Sigmoid colon (tissue), 6 donors: ENCODE measurements at regions not wholly inside any gene's neighbourhood (a gene's known extent, or its start where the extent isn't known, plus 50 kb on each side); places are given as distances from the start of the nearest gene placed in this dataset.
"Not testable (repeated sequence)": the region's sequence is repeated elsewhere in the genome, so short reads cannot be mapped to it uniquely, and the experiment has no call there.

ENCODE experiments used
- DNase-seq: peaks from one replicate; pipeline ENCODE4 v3.0.0-alpha.2; 2019
- H3K27ac ChIP-seq, 4 donors: fragments of 200-600 bp; sonication (generic); one replicate each; pipeline ENCODE4 v1.5.1; 2016 to 2019; ENCODE audit warnings: mild to moderate bottlenecking in 1 of 4
- H3K27me3 ChIP-seq, 3 donors: fragments of 200-600 bp; sonication (generic); one replicate each; pipeline ENCODE4 v1.5.1; 2019; ENCODE audit warnings: mild to moderate bottlenecking in 1 of 3
- H3K36me3 ChIP-seq, 4 donors: fragments of 200-600 bp; sonication (generic); one replicate each; pipeline ENCODE4 v1.5.1; 2016 to 2019
- H3K4me1 ChIP-seq, 4 donors: fragments of 200-600 bp; sonication (generic); one replicate each; pipeline ENCODE4 v1.5.1; 2017 to 2019
- H3K4me3 ChIP-seq, 4 donors: fragments of 200-600 bp; sonication (generic); one replicate each; pipeline ENCODE4 v1.5.1; 2017 to 2019; ENCODE audit warnings: mild to moderate bottlenecking in 2 of 4, moderate library complexity in 1 of 4
- H3K9me3 ChIP-seq, 4 donors: fragments of 200-600 bp in 3 of 4; sonication (generic) in 3 of 4; one replicate each; pipeline versions ENCODE4 v1.5.1 to v1.6.1; 2013 to 2019
- EP300 ChIP-seq, 4 donors: sonication (generic); formaldehyde crosslinking; IDR thresholded peaks; one replicate each; pipeline ENCODE4 v1.6.1; 2017; ENCODE audit warnings: antibody characterized with exemption in 4 of 4
- POLR2A ChIP-seq, 2 donors: fragments of 450-650 bp; IDR thresholded peaks; one replicate each; pipeline ENCODE4 v1.6.1; 2016; ENCODE audit warnings: antibody characterized with exemption in 2 of 2, mild to moderate bottlenecking in 2 of 2, moderate library complexity in 2 of 2
- POLR2AphosphoS5 ChIP-seq, 4 donors: sonication (generic); formaldehyde crosslinking; IDR thresholded peaks; one replicate each; pipeline ENCODE4 v1.6.1; 2017; ENCODE audit warnings: antibody characterized with exemption in 4 of 4
- WGBS, 2 donors: extraction: QIAGEN DNeasy Blood & Tissue Kit; methylation state at CpG; one replicate each; pipeline ENCODE4 v1.1.7; 2013; 5-methylcytosine and 5-hydroxymethylcytosine counted together
- intact Hi-C: fragments of 100-400 bp; cut with DNase I; formaldehyde crosslinking; loops from one replicate; pipeline ENCODE4 v1.15.1; 2023
- TF ChIP-seq, protein P1 (sequence below), 4 experiments: fragments of 450-650 bp in 3 of 4; fragments of 200-600 bp in 1 of 4; IDR thresholded peaks; one replicate each; pipeline ENCODE4 v1.5.1; 2016 to 2019; ENCODE audit warnings: antibody characterized with exemption in 4 of 4, mild to moderate bottlenecking in 3 of 4, moderate library complexity in 2 of 4
- donor health status: healthy with polysubstance abuse.
- donor health status: healthy.

DNA sequence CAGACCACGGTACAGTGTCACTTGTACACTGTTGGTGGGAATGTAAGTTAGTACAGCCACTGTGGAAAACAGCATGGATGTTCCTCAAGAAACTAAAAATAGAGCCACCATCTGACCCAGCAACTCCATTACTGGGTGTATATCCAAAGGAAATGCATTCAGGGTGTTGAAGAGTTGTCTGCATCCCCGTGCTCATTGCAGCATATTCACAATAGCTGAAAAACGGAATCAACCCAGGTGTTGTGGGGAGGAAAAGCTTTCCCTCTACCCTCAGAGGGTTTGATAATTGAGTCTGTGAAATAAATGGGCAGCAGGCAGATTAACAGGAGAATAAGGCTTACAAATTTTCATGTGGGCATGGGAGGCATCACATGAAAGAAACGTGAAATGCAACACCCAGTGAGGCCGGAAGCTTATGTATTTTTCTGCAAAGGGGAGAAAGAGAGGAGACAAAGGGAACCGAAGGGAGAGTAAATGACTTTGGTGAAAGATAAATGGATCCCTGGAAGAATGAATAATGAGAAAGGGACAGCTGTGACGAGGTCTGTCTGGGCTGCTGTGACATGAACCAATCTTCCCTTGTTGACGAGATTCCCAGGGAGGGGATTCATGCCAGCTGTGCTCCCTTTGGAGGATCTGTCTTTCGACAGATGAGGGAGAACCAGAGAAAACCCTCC lies 106.2 kb downstream of the KCNJ12 start:
- Histone ChIP-seq H3K9me3 (peaks cover 0 to 7% (median 3%) of the 10 kb centered on the region in 4 donors), H3K4me1 (no peaks in the 10 kb centered on the region), H3K4me3 (no peak overlapping the region), H3K36me3 (no peaks in the 10 kb centered on the region), H3K27ac (no peak overlapping the region), H3K27me3 (no peaks in the 10 kb centered on the region)
- DNase-seq, result no peak
- TF ChIP-seq POLR2A (IDR thresholded peaks at IDR 0.05), result no peak
- WGBS, 2 donors, result 55 to 63% methylated on average over 9 of the region's 9 CpGs
- intact Hi-C loops, result no loop called here

DNA sequence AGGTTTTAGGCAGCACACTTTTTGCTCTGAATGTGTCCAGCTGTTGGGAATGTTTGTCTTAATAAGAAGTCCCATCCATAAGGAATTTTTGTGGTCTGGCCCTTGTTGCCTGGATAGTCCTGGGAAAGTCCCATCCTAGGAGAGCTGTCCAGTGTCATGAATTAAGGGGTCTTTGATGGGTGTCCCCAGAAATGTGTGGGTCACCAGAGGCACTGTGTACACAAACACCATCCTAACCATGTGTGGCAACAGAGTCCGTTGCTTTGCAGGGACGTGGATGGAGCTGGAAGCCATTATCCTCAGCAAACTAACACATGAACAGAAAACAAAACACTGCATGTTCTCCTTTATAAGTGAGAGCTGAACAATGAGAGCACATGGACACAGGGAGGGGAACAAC lies 111.9 kb downstream of the KCNJ12 start:
- WGBS, 2 donors, result 71 to 82% methylated on average over 2 of the region's 2 CpGs
- H3K27ac ChIP-seq, H3K9me3 ChIP-seq, H3K4me3 ChIP-seq, H3K36me3 ChIP-seq, H3K27me3 ChIP-seq, H3K4me1 ChIP-seq, DNase-seq, intact Hi-C loops: not testable (repeated sequence)

DNA sequence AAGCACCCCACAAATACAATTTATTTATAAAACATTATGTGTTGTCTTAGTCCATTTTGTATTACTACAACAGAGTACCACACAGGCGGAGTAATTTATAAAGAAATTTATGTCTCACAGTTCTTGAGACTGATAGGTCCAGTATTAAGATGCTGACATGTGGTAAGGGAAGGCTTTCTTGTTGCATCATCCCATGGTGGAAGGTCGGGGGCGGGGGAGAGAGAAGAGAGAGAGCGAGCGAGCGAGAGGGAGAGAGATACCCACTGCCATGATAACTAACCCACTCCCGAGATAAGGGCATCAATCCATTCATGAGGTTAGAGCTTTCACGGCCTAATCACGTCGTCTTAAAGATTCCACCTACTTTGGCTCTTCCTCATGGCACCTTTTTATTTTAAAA lies 117.8 kb downstream of the KCNJ12 start:
- TF ChIP-seq POLR2AphosphoS5 (IDR thresholded peaks at IDR 0.05), result no peak
- TF ChIP-seq POLR2A (IDR thresholded peaks at IDR 0.05), result no peak
- no peak for TF ChIP-seq EP300 (IDR thresholded peaks at IDR 0.05)
- TF ChIP-seq, protein P1, sequence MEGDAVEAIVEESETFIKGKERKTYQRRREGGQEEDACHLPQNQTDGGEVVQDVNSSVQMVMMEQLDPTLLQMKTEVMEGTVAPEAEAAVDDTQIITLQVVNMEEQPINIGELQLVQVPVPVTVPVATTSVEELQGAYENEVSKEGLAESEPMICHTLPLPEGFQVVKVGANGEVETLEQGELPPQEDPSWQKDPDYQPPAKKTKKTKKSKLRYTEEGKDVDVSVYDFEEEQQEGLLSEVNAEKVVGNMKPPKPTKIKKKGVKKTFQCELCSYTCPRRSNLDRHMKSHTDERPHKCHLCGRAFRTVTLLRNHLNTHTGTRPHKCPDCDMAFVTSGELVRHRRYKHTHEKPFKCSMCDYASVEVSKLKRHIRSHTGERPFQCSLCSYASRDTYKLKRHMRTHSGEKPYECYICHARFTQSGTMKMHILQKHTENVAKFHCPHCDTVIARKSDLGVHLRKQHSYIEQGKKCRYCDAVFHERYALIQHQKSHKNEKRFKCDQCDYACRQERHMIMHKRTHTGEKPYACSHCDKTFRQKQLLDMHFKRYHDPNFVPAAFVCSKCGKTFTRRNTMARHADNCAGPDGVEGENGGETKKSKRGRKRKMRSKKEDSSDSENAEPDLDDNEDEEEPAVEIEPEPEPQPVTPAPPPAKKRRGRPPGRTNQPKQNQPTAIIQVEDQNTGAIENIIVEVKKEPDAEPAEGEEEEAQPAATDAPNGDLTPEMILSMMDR (IDR thresholded peaks at IDR 0.05), result no peak
- WGBS, 2 donors, result 91 to 93% methylated on average over 10 of the region's 10 CpGs
- DNase-seq, result no peak
- H3K27me3 ChIP-seq, result no peaks in the 10 kb centered on the region
- no peak overlapping the region for H3K4me3 ChIP-seq
- intact Hi-C loops, result no loop called here
- no peaks in the 10 kb centered on the region for H3K36me3 ChIP-seq
- H3K9me3 ChIP-seq, result no peaks in the 10 kb centered on the region
- no peaks in the 10 kb centered on the region for H3K4me1 ChIP-seq
- no peak overlapping the region for H3K27ac ChIP-seq

DNA sequence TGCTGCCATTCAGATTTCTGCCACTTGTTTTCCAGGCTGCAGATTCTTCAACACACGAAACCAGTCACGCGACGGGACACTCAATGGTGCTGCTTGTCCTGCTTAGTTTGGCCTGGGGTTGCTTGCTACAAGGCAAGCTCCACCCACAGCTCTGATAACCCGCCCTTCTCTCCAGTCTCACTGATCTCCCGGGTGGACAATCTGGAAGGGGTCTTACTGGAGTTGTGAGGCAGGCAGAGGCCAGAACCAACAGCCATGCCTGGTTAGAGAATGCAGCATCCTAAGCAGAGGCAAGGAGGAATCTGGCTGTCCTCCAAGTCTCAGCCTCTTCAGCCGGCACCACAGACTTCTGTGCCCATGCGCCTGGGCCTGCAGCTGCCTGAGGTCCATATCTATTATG lies 119.1 kb downstream of the KCNJ12 start:
- H3K27ac ChIP-seq, result no peak overlapping the region
- H3K36me3 ChIP-seq, result no peaks in the 10 kb centered on the region
- H3K27me3 ChIP-seq, result no peaks in the 10 kb centered on the region
- H3K4me3 ChIP-seq, result no peak overlapping the region
- intact Hi-C loops, result no loop called here
- no peaks in the 10 kb centered on the region for H3K9me3 ChIP-seq
- no peak for TF ChIP-seq POLR2AphosphoS5 (IDR thresholded peaks at IDR 0.05)
- no peak for TF ChIP-seq POLR2A (IDR thresholded peaks at IDR 0.05)
- no peak for TF ChIP-seq EP300 (IDR thresholded peaks at IDR 0.05)
- TF ChIP-seq, protein P1 (IDR thresholded peaks at IDR 0.05), result no peak
- no peaks in the 10 kb centered on the region for H3K4me1 ChIP-seq
- WGBS, 2 donors, result 86% methylated on average over 8 of the region's 8 CpGs
- no peak for DNase-seq

DNA sequence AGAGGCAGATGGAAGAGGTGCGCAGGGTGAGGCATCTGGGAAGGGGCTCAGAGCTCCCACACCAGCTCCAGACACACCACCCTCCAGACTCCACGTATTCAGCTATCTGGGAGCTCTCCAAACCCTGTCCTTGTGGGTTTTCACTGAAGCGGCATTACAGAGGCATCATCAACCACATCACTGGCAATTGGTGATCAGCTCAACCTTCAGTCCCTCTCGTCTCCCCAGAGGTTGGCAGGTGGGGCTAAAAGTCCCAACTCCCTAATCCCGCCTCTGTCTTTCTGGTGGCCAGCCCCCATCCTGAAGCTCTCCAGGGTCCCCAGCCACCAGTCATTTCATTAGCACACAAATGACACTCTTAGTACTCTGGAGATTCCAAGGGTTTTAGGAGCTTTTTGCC lies 123.9 kb downstream of the KCNJ12 start:
- TF ChIP-seq POLR2A (IDR thresholded peaks at IDR 0.05) (no peak), POLR2AphosphoS5 (IDR thresholded peaks at IDR 0.05) (no peak), EP300 (IDR thresholded peaks at IDR 0.05) (no peak)
- TF ChIP-seq, protein P1 (IDR thresholded peaks at IDR 0.05), result no peak
- H3K4me3 ChIP-seq, result no peak overlapping the region
- H3K36me3 ChIP-seq, result no peaks in the 10 kb centered on the region
- H3K27me3 ChIP-seq, result no peaks in the 10 kb centered on the region
- intact Hi-C loops, result no loop called here
- no peak for DNase-seq
- H3K27ac ChIP-seq, result no peak overlapping the region
- no peaks in the 10 kb centered on the region for H3K9me3 ChIP-seq
- 55 to 65% methylated on average over 5 of the region's 5 CpGs for WGBS, 2 donors
- H3K4me1 ChIP-seq, result no peaks in the 10 kb centered on the region

DNA sequence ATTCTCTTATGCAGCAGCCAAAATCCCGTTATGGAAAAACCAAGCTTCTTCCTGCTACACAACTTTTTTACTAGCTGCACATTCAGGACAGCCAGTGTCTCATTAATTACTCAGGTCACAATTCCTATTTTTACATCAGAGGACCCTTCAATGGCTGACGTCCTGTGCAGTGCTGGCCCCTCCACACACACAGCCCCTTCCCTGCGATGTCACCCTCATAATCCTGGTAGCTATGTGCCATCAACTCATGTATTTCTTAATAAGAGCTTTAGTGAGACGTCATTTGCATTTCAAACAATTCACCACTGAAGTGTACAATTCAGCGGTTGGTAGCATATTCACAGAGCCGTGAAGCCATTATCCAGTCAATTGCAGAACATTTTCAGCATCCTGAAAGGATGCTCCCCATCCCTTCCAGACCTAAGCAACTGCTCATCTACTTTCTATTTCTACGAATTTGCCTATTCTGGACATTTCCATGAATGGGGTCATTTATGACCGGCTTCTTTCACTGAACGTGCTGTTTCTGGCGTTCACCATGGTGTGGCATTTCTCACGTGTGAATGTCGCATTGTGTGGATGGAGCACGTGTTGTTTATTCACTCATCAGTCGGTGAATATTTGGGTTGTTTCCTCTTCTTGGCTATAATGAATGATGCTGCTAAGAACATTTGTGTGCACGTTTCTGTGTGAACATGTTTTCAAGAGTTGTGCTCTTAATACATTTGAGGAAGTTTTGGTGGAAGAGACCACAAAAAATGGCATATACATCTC lies 126.0 kb downstream of the KCNJ12 start:
- H3K27me3 ChIP-seq, H3K4me3 ChIP-seq, H3K4me1 ChIP-seq, H3K36me3 ChIP-seq, intact Hi-C loops, DNase-seq, H3K9me3 ChIP-seq, H3K27ac ChIP-seq: not testable (repeated sequence)
- WGBS, 2 donors, result 78 to 80% methylated on average over 15 of the region's 15 CpGs
